ENCODE measurements at regions not wholly inside any gene's neighbourhood (a gene's known extent, or its start where the extent isn't known, plus 50 kb on each side); places are given as distances from the start of the nearest gene placed in this dataset.

- TF ChIP-seq POLR2AphosphoS5 (IDR thresholded peaks at IDR 0.05; ENCODE audit: low read length): no peak
- TF ChIP-seq CTCF (IDR thresholded peaks at IDR 0.05 in 2 of 3, conservative IDR thresholded peaks at IDR 0.05 in 1 of 3; ENCODE audit: control insufficient read depth in 2 of 3, extremely low read depth in 1 of 3, insufficient read depth in 1 of 3, low read depth in 3 of 3, low read length in 3 of 3): no peak
- TF ChIP-seq ZBTB33 (IDR thresholded peaks at IDR 0.05): no peak
These were observed 147.3 kb downstream of the ZFP36L2 start for GRCh38 chr2:43078781-43079755.
